ENCODE measurements at regions not wholly inside any gene's neighbourhood (a gene's known extent, or its start where the extent isn't known, plus 50 kb on each side); places are given as distances from the start of the nearest gene placed in this dataset.

- H2AFZ ChIP-seq (ENCODE audit: low read length) = no peak overlapping the region
- H3K27ac ChIP-seq (ENCODE audit: extremely low read length, insufficient read depth, low read length) = no peak overlapping the region
- DNase-seq (ENCODE audit: low spot score) (no peak), FAIRE-seq (no peak), ATAC-seq (no peak)
- TF ChIP-seq FOXC1 (CRISPR knock-in tag; IDR thresholded peaks at IDR 0.05; ENCODE audit: borderline replicate concordance) (no peak), TFDP2 (CRISPR knock-in tag; IDR thresholded peaks at IDR 0.05) (no peak), SNAPC4 (CRISPR knock-in tag; IDR thresholded peaks at IDR 0.05) (no peak), MYNN (CRISPR knock-in tag; IDR thresholded peaks at IDR 0.05; ENCODE audit: low read depth) (no peak), CERS6 (CRISPR knock-in tag; IDR thresholded peaks at IDR 0.05) (no peak), POGZ (CRISPR knock-in tag; IDR thresholded peaks at IDR 0.05) (no peak)
- WGBS (ENCODE audit: low lambda C conversion rate) = 30% methylated on average over 15 of the region's 15 CpGs
- H3K4me3 ChIP-seq (replicated peaks in 1 of 3; ENCODE audit: insufficient read depth in 1 of 3, low read depth in 2 of 3, low read length in 3 of 3) = no peak overlapping the region
- H3K9me3 ChIP-seq (ENCODE audit: low read length) = no peaks in the 10 kb centered on the region
- ChIA-PET CTCF (ENCODE audit: low intra/inter-chr PET ratio, low total read pairs) (no interaction called here), POLR2A (no interaction called here)
- no peaks in the 10 kb centered on the region for H3K36me3 ChIP-seq (replicated peaks in 1 of 2; ENCODE audit: control insufficient read depth in 1 of 2, insufficient read depth in 2 of 2, low read length in 2 of 2)
- no peaks in the 10 kb centered on the region for H3K4me1 ChIP-seq (ENCODE audit: insufficient read depth, low read length)
- BruUV-seq (replicated peaks) = no TSS peak
- no peaks in the 10 kb centered on the region for H3K79me2 ChIP-seq (ENCODE audit: insufficient read depth, low read length)
- intact Hi-C loops (cut with micrococcal nuclease; ENCODE audit: unreplicated experiment) = no loop called here
- in situ Hi-C loops (cut with HindIII; ENCODE audit: extremely low pct_ligation_motif_present, low pct_unique_long_range_greater_than_20kb) = no loop called here
- no peak overlapping the region for H3K4me2 ChIP-seq (ENCODE audit: low read depth, low read length)
- no peaks in the 10 kb centered on the region for H4K20me1 ChIP-seq (ENCODE audit: insufficient read depth, low read length)
- no peaks in the 10 kb centered on the region for H3K27me3 ChIP-seq (ENCODE audit: control insufficient read depth in 1 of 2, insufficient read depth in 2 of 2, low read length in 2 of 2)
- H3K9ac ChIP-seq (ENCODE audit: insufficient read depth, low read depth, low read length) = no peak overlapping the region
Observed at GRCh38 chr6:14713008-14713960, 532.6 kb upstream of the JARID2 start.

Measured in HepG2 (cell line).